NCI-H2107 treated with DMSO at 0.1 percent for 48 hours (cell line): ENCODE measurements at regions not wholly inside any gene's neighbourhood (a gene's known extent, or its start where the extent isn't known, plus 50 kb on each side); places are given as distances from the start of the nearest gene placed in this dataset.

Source experiments
- DNase-seq: peaks from one replicate; lab custom pipeline; 2025; ENCODE audit not compliant: unreplicated experiment; lab: John Stamatoyannopoulos, UW

DNA sequence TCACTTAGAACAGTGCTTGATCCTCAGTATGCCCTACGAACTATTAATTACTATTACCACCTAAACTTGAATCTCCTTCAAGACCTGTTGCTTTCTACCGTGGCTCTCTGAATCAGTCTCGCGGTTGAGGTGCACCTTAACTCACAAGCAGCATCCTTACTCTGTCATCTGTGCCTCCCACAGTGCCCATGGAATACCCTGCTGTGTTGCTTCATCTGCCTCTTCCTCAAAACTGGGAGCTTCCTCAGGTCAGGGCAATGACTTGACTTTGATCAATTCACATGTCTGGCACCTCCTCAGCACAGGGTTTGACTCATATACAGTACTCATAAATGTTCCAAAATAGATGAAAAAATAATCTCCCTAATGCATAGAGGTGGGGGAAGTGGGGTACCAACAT lies 305.9 kb downstream of the NUAK1 start:
- DNase-seq, result no peak

DNA sequence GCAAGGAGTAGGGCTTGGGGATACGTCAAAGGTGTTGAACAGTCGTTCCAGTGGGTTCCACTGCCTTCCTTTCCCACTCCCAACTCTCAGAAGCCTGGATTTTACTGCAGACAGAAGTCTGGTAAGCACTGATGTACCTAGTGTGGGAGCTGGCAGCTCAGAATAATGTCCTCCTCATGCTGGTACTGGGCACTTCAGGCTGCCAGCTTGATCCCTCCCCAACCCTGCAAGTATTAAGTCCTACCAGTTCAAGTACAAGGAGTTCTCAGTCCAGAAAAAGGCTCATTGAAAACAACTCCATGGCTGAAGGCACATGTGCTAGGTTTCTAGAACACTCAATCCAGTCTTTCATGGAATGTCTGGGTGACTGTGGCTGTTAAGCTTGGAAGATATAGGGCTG lies 304.3 kb downstream of the NUAK1 start:
- no peak for DNase-seq

DNA sequence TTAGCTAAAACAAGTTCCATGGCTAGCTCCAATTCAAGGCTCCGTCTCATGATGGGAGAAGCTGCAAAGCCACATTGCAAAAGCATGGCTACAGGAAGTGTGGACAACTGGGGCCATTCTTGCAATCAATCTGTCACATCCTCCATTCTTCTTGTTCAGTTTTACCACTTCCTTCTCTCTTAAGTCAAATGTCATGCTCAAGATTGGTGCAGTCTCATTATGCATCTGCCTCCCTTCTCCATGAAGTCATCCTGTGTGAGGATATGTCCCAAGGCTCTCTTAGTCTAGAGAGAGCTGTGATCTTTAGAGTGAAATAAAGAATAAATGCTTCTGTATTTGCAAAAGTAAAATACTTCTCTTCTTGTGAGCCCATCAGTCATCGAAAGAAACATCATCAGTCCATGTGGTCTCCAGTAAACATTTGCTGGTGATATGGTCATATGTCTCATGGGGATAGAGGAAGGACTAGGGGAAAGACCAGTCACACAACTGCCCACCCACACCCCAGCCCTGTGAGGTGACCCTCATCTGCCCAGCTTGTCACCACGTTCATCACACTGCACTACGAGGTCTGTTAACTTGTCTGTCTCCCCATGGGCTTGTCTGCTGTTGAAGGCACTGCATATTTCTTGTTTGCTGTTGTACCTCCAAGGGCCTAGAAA lies 303.0 kb downstream of the NUAK1 start:
- DNase-seq, result no peak

DNA sequence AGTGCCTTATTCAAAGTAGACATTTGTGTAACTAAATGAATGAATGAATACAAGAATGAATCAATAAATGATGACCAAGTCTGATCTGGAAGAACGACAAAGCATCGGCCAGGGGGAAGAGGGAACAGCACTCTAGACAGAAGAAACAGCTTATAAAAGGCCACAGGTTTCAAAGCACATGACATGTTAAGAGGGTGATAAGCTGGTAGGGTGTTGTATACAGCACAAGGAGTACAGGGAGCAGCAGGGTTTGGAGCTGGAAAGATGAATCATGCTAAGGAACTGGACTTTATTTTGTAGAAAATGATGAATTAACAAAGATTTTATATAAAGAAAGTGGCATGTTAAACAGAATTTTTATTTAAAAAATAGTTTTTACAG lies 302.5 kb downstream of the NUAK1 start:
- DNase-seq, result no peak

DNA sequence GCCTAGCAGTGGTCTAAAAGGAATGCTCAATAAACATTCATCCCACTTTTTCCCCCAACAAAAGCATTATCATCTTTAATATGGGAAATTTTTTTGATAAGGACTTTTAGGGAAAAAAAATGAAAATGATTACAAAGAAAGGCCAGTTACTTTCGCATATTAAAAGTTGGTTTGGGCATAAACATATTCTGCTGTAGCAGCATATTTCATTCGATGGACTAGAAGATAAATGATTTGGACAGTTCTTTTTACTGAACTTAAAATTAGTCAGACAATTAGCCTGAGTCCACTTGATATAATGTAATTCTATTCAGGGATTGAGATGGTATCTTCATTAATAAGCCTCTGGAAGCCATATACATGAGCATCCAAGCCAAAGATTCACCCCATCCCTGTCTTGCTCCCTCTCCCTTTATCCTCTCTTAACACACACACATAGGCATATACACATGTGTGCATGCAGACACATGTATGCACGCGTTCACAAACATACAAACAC lies 299.1 kb downstream of the NUAK1 start:
- DNase-seq, result no peak

DNA sequence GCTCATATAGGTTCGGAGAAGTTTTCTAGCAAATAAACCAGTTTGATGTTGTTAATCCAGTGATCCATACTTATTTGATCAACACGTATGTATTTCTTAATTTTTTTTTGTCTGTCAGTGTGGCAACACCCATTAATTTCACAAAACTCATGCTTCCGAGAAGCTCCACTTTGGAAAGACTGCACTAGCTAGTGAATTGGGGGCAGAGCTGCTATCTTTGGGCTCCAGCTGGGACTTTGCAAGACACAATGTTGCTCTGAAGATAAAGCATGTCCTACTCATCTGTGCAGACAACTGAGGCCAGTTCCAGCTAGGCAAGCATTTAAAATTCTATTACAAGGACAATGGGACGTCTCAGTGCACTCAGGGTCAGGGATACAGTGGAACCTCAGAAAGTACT lies 298.4 kb downstream of the NUAK1 start:
- DNase-seq, result no peak

DNA sequence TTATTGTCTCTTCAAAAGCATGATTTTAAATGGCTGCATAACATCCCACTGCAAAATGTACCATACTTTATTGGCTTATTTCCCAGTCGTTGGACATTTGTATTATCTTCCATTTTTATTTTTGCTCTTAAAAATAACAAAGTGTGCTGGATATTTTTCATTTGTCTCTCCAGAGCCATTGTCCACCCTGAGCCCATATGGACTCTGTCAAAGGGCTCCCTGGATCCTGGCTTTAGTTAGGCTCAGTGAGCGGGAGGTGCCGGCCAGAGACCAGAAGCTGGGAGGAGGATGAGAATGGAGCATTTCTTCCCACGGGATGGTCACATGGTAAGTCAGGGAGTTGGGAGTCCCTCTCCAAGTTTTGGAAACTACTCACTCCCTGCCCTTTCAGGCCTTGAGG lies 296.9 kb downstream of the NUAK1 start:
- no peak for DNase-seq

DNA sequence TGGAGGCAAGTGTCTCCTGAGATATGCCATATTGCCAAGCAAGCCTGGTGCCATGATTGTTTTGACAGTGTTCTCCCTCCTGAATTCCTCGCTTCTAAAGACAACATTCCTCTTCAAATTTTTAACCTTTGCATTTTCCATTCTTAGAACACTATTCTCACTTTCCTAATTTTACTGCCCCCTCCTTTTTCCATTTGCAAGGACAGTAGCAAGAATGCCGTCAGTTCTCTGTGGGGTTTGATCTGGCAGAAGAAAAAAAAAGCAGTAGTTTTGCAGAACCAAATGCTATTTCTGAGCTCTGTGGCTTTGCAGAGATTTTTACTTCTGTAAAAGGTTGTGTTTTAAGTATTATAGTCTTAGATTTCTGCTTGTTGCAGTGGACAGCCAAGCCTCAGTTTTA lies 295.2 kb downstream of the NUAK1 start:
- DNase-seq, result no peak

DNA sequence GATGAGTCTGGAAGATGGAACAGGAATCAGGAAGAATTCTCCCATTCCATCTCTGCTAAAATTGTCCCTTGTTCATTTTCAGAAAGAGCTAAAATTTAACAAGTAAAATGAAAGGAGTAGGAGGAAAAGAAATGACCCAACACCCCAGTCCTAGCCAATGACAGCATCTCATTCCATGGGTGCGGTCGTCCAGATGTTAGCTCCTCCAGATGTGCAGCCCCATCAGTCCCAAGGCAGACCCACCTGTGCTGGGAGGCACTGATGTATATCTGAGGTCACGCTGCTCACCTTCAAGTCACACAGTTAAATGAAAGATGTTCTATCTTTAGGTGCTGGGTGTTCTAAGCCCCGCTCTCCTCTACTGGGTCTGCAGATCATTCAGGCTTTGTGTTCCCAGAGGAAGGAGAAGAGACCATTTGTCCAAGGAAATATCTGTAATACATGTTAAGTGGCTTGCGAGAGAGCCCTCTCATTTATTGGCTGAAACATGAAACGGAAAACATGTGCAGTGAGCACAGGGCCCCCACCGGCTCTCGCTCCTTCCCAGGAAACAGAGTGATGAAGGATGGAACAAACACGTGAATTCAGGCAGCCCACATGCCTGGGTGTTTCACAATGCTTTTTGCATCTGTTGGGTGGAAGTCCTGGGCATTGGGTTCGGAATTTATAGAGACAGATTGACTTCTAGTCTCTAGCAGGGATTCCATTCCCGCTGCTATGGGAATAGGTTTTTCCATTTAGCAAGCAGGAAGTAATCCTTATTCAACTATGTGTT lies 294.6 kb downstream of the NUAK1 start:
- DNase-seq, result no peak

DNA sequence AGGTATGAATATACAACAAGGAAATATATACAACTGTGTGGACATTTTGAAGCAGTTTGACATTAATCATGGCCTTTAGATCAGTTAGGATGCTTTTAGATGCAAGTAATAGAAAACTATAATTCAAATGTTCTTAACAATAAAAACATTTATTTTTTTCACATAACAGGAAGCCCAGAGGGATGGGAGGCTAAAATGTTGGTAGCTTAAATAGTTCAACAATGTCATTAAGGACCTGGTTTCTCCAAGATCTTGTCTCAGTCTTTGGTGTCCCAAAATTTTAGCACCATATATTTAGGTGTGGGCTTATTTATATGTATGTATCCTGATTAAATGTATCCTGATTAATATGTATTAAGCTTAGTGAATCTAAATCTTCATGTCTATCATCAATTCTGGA lies 292.4 kb downstream of the NUAK1 start:
- no peak for DNase-seq

DNA sequence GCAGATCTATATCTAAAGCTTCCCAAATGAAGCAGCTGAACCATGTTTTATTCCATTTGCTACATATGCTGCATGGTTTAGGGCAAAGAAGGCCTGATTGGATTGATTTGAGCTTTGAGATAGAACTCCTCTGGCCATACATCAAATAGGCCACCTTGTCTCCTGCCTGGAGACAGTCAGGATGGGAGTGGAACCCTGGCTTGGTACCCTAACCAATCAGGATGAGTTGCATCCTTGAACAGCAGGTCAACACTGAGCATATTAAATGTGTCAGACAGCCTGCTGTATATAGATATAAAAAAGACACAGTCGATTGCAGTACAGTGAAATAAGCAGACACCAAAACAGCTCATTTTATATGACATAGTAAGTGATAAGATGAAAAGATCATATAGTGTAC lies 291.7 kb downstream of the NUAK1 start:
- DNase-seq, result no peak

DNA sequence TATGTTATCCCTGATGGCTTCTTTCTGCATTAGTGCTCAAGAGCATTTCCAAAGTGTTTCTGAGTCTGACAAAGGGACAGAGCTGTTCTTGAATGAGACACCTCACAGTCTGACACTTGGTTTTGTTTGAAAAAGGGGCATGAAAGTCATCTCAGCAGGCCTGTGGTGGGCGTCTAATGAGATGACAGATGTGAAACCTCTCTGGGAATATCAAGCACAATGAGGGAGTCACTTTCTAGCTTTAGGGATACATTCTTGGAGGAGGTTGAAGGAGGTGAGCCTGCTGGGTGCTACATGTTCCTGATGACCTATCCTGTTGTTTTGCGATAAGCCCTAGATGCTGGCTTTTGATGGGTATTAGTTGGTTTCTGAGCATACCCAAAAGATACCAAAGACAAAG lies 290.5 kb downstream of the NUAK1 start:
- DNase-seq, result no peak

DNA sequence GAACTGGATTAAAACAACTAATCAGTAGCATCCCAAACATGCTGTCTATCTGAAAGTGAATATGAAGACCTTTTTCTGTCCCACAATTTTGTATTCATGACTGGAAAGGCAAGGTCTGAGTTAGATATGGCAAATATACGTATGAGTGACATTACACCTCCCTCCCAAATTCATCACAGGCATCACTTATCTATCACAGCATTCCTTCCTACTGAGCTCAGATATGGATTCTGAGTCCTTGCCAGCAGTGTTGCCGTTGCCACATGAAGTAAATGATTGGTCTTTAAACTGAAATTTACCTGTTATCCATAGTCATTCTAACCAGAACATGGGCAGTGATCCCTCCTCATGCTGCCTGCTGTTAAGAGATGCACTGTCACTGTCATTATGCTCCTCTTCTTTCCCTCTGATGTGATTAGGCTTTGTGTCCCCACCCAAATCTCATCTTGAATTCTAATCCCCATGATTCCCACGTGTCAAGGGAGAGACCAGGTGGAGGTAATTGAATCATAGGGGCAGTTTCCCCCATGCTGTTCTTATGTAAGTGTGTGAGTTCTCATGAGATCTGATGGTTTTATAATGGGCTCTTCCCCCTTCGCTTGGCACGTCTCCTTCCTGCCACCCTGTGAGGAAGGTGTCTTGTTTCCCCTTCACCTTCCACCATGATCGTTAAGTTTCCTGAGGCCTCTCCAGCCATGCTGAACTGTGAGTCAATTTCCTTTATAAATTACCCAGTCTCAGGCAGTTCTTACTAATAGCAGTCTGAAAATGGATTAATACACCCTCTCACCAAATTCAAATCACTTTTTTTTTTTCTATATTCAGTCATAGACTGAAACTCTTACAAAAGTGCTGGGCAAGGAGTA lies 288.4 kb downstream of the NUAK1 start:
- DNase-seq, result no peak

DNA sequence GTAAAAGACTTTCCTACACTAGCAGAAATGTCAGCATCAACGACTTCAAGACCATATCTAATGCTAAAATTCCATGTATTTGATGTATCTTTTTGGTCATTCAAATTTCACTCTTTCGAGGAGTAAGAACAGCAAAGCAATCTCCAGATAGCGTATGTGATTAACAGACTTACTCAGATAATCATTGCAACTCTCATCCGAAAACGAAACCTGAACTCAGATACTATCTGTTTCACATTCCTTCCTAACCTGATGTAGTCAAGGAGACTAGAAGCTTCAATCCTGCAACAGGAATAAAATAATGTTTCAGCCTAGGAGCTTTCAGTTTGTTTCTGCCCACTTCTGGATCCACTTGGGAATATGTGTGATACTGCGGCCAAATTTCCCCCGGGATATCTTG lies 286.3 kb downstream of the NUAK1 start:
- no peak for DNase-seq

DNA sequence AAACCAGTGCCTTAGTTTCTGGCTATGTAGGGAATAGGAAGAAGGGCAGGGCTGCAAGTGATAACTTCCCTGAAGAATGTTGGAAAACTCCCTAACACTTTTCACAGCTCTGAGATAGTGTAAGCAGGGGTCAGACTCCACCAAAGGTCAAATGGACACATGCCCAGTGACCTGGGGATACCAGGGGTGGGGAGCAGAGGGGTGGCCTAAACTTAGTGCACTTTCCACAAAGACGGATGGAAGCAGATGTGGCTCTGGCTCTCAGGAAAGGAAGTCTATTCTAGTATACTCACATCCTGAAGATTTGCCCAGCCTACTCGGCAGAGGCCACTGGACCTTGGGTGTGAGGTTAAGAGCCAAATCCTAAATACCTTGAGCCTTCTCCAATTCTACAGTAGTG lies 285.8 kb downstream of the NUAK1 start:
- no peak for DNase-seq

DNA sequence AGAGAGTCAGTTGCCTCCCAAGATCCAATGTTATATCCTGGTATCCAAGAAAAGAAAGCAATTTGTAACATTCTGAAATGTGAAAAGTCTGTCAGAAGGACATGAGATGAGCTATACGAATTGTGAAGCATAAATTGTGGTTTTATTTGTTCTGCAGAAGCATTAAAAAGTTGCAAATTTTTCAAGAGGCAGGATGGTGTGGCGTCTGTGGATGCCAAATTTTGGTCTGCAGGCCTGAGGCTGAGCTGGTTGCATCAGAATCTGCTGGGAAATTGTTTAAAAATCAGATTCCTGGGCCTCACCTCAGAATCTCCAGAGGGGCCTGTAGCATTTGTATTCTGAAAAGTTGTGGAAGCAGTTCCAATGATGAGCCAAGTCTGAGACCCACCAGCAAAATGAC lies 284.7 kb downstream of the NUAK1 start:
- DNase-seq, result no peak

DNA sequence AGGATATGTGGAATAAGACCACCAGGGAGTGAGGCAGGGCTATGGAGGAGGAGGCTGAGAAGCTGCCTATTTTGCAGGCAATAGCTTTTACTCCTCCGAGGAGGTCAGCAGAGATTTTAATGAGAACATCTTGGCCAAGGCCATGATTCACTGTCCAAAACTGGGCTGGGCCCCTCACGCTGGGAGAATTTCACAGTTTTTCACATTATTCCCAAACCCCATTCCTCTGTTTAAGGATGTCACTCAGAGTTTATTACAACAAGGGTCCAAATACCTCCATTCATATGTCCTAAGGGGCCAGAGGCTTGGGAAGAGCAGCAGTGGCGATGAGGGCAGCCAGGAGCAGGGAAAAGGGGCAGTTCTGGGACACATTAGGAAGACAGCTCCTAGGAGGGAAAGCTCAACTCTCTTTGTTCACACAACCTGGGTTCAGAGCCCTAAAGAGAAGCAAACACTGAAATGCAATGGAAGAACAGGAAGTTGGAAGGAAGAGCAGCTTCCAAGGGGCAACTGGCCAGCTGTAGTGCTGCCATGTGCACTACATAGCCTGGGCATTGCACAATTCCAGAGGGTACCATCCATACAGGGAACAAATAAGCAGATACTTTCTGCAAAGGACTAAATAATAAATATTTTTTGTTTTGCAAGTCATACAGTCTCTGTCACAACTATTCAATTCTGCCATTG lies 283.2 kb downstream of the NUAK1 start:
- DNase-seq, result no peak

DNA sequence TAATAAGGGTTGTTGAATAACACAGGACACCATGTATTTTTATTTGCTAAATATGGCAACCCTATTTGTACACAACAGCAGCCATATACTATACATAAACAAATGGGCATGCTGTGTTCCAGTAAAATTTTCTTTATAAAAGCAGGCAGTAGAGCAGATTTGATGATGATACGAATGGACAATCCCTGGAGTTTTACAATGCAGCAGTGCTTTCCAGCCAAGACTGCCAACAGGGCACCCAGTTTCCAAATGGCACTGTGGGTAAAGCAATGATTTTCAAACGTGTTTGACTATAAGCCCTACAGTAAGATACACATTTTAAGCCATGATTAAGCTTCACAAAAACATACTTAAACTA lies 282.7 kb downstream of the NUAK1 start:
- no peak for DNase-seq

DNA sequence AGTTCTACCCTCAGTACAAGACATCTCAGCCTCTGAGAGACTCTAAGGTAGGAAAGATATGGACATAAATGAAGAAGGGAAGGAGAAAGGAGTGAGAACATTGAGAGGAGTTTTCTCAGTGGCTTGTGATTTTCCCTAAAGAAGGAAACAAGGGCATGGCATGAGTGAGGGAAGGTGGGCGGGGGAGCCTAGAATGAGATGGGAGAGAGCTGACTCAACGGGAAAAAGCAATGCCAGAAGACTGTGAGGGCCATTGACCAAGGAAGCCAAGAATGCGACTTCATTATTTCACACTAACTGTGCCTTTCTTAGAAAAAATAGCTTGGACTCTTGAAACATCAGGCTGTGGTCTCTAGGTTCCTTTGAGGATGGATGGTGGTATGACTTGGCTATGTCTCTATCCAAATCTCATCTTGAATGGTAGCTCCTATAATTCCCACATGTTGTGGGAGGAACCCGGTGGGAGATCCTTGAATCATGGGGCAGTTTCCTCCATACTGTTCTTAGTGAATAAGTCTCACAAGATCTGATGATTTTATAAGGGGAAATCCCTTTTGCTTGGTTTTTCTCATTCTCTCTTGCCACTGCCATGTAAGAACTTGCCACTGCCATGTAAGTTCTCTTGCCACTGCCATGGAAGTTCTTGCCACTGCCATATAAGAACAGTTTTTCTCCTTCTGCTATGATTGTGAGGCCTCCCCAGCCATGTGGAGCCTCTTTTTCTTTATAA lies 279.6 kb downstream of the NUAK1 start:
- DNase-seq, result no peak

DNA sequence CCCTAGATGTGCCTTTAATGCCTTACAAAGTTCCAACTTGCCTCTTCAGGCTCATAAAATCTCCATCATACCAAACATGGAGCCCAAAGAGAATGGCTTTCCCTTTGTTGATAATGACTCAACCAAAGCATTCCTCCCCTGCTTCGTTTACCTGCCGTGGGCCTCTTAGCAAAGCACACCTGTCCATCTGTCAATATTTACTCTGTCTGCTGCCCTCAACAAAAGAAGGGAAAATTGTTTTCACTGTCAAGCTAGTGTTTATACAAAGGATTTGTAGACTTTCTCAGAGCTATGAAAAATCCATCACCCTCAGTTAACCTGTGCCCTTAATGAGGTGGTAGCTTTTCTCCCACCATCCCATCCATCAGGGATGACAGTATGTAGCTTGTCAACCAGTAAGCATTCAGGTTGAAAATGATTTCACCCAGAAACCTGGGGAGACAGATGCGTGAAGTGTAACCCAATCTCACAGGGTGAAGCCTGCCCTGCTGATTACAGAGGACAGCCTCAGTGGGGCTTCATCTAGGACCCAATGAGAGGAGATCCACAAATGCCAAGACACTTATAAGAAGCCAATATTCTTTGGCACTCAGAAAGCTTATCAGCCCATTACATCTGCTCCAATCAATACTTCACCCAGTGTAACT lies 278.1 kb downstream of the NUAK1 start:
- DNase-seq, result peak; percentile 99
